Neural progenitor cell (in vitro differentiated cells): ENCODE measurements at regions not wholly inside any gene's neighbourhood (a gene's known extent, or its start where the extent isn't known, plus 50 kb on each side); places are given as distances from the start of the nearest gene placed in this dataset.

Source experiments
- EZH2 ChIP-seq: fragments of 200-600 bp; sonication (generic); IDR thresholded peaks from 2 replicates; pipeline ENCODE4 v1.6.1; 2017; ENCODE audit warnings: antibody characterized with exemption, mild to moderate bottlenecking, moderate library complexity
- TF ChIP-seq, protein P1 (sequence below): fragments of 200-600 bp; sonication (generic); IDR thresholded peaks from 2 replicates; pipeline ENCODE4 v1.5.1; 2017; ENCODE audit warnings: antibody characterized with exemption, mild to moderate bottlenecking

DNA sequence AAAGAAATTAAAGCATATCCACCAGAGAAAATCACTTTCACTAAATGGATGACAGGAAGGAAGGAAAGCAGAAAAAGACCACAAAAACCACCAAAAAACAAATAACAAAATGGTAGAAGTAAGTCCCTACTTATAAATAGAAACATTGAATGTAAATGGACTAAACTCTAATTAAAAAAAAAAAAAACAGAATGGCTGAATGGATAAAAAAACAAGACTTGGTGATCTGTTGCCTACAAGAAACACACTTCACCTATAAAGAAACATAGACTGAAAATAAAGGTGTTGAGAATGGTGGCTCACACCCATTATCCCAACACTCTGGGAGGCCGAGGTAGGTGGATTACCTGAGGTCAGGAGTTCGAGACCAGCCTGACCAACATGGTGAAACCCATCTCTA is 122.9 kb downstream of the HMHB1 start:
- TF ChIP-seq EZH2 = no peak
- TF ChIP-seq, protein P1, sequence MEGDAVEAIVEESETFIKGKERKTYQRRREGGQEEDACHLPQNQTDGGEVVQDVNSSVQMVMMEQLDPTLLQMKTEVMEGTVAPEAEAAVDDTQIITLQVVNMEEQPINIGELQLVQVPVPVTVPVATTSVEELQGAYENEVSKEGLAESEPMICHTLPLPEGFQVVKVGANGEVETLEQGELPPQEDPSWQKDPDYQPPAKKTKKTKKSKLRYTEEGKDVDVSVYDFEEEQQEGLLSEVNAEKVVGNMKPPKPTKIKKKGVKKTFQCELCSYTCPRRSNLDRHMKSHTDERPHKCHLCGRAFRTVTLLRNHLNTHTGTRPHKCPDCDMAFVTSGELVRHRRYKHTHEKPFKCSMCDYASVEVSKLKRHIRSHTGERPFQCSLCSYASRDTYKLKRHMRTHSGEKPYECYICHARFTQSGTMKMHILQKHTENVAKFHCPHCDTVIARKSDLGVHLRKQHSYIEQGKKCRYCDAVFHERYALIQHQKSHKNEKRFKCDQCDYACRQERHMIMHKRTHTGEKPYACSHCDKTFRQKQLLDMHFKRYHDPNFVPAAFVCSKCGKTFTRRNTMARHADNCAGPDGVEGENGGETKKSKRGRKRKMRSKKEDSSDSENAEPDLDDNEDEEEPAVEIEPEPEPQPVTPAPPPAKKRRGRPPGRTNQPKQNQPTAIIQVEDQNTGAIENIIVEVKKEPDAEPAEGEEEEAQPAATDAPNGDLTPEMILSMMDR = no peak
